SK-N-MC (cell line): ENCODE measurements at regions not wholly inside any gene's neighbourhood (a gene's known extent, or its start where the extent isn't known, plus 50 kb on each side); places are given as distances from the start of the nearest gene placed in this dataset.

ENCODE experiments used
- EZH2 ChIP-seq: fragments of 200-600 bp; sonication (generic); IDR thresholded peaks from one replicate; pipeline ENCODE4 v1.6.1; 2017; ENCODE audit warnings: antibody characterized with exemption
- POLR2AphosphoS5 ChIP-seq: IDR thresholded peaks from 2 replicates; pipeline ENCODE4 v1.6.1; 2012; ENCODE audit warnings: mild to moderate bottlenecking, low read depth, low read length, borderline replicate concordance

DNA sequence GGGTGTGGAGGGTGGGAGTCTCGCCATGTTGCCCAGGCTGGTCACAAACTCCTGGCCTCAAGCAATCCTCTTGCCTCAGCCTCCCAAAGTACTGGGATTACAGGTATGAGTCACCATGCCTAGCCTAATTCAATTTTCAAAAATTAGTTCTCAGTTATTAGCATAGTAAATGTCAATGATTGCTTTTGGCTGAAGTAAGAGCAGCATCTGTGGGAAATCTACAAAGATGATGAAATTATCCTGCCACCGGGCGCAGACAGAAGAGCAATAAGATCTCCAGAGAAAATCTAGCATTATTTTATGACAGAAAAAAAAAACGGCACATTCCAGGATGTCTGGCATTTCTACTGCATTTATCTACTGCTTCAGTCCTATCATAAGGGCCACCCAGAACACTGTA lies 97.9 kb upstream of the DAAM1 start:
- TF ChIP-seq EZH2 (no peak), POLR2AphosphoS5 (no peak)
